ENCODE measurements at regions not wholly inside any gene's neighbourhood (a gene's known extent, or its start where the extent isn't known, plus 50 kb on each side); places are given as distances from the start of the nearest gene placed in this dataset.
"Not testable (repeated sequence)": the region's sequence is repeated elsewhere in the genome, so short reads cannot be mapped to it uniquely, and the experiment has no call there.

DNA sequence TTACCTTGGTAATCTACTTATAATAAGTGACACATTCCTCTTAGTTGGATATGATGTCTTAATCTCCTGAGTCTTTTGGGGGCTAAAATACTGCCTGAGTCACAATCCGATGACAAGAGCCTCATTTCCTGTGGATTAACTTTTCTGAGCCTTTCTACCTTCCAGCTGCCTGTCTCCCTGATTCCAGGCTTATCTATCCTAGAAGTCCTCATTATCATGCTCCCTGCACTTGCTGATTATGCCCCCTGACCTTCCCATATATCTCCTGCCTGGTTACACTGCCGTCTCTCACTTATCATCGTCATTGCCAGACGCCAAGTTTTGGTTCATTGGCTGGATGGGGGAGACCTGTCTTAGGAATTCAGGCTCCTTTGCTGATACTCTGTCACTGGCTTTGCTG is 727.4 kb upstream of the CA10 start:
- Histone ChIP-seq H3K27ac (ENCODE audit: low read depth, low read length) (no peak overlapping the region), H3K4me1 (ENCODE audit: insufficient read depth, low read length) (no peaks in the 10 kb centered on the region), H2AFZ (ENCODE audit: low read depth, low read length) (no peak overlapping the region), H4K20me1 (ENCODE audit: insufficient read depth, low read length) (no peaks in the 10 kb centered on the region), H3K36me3 (ENCODE audit: insufficient read depth, low read length) (no peaks in the 10 kb centered on the region), H3K79me2 (ENCODE audit: insufficient read depth, low read length) (no peaks in the 10 kb centered on the region), H3K27me3 (ENCODE audit: insufficient read depth, low read length) (no peaks in the 10 kb centered on the region), H3K9me3 (ENCODE audit: insufficient read depth, low read depth, low read length) (peaks cover 2% of the 10 kb centered on the region), H3K4me3 (ENCODE audit: insufficient read depth, low read depth, low read length) (no peak overlapping the region), H3K4me2 (ENCODE audit: low read length) (no peak overlapping the region), H3K9ac (ENCODE audit: low read length) (no peak overlapping the region)
- H3K36me3 Mint-ChIP-seq (ENCODE audit: low read depth, unreplicated experiment), result no peaks in the 10 kb centered on the region
- DNase-seq (ENCODE audit: low read depth) (no peak), FAIRE-seq (no peak)
- H3K4me3 Mint-ChIP-seq (ENCODE audit: unreplicated experiment), result no peak overlapping the region
- TF ChIP-seq EZH2 (IDR thresholded peaks at IDR 0.05; ENCODE audit: insufficient read depth, low read length), result no peak
- TF ChIP-seq, protein P1, sequence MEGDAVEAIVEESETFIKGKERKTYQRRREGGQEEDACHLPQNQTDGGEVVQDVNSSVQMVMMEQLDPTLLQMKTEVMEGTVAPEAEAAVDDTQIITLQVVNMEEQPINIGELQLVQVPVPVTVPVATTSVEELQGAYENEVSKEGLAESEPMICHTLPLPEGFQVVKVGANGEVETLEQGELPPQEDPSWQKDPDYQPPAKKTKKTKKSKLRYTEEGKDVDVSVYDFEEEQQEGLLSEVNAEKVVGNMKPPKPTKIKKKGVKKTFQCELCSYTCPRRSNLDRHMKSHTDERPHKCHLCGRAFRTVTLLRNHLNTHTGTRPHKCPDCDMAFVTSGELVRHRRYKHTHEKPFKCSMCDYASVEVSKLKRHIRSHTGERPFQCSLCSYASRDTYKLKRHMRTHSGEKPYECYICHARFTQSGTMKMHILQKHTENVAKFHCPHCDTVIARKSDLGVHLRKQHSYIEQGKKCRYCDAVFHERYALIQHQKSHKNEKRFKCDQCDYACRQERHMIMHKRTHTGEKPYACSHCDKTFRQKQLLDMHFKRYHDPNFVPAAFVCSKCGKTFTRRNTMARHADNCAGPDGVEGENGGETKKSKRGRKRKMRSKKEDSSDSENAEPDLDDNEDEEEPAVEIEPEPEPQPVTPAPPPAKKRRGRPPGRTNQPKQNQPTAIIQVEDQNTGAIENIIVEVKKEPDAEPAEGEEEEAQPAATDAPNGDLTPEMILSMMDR (IDR thresholded peaks at IDR 0.05; ENCODE audit: insufficient read depth, low read depth, low read length), result no peak
- H3K27me3 Mint-ChIP-seq (ENCODE audit: low read depth, unreplicated experiment), result no peaks in the 10 kb centered on the region
- H3K4me1 Mint-ChIP-seq (ENCODE audit: low read depth, unreplicated experiment), result no peaks in the 10 kb centered on the region
- no peaks in the 10 kb centered on the region for H3K9me3 Mint-ChIP-seq (ENCODE audit: unreplicated experiment)
- H3K27ac Mint-ChIP-seq (ENCODE audit: unreplicated experiment), result no peak overlapping the region

DNA sequence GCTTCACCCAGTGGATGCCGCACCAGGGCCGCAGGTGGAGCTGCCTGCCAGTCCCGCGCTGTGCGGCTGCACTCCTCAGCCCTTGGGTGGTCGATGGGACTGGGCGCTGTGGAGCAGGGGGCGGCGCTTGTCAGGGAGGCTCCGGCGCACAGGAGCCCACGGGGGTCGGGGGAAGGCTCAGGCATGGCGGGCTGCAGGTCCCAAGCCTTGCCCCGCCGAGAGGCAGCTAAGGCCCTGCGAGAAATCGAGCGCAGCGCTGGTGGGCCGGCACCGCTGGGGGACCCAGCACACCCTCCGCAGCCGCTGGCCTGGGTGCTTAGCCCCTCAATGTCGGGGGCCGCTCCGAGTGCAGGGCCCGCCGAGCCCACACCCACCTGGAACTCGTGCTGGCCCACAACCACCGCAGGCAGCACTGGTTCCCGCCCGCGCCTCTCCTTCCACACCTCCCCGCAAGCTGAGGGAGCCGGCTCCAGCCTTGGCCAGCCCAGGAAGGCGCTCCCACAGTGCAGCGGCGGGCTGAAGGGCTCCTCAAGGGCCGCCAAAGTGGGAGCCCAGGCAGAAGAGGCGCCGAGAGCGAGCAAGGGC is 725.5 kb upstream of the CA10 start:
- H3K4me1 ChIP-seq (ENCODE audit: insufficient read depth, low read length); H3K36me3 ChIP-seq (ENCODE audit: insufficient read depth, low read length); H2AFZ ChIP-seq (ENCODE audit: low read depth, low read length); DNase-seq (ENCODE audit: low read depth); H3K27me3 ChIP-seq (ENCODE audit: insufficient read depth, low read length); H3K4me1 Mint-ChIP-seq (ENCODE audit: low read depth, unreplicated experiment); H3K9me3 Mint-ChIP-seq (ENCODE audit: unreplicated experiment); FAIRE-seq; H3K36me3 Mint-ChIP-seq (ENCODE audit: low read depth, unreplicated experiment); H3K9ac ChIP-seq (ENCODE audit: low read length); H3K27me3 Mint-ChIP-seq (ENCODE audit: low read depth, unreplicated experiment); H3K79me2 ChIP-seq (ENCODE audit: insufficient read depth, low read length); H3K4me3 Mint-ChIP-seq (ENCODE audit: unreplicated experiment); H3K27ac ChIP-seq (ENCODE audit: low read depth, low read length); H3K9me3 ChIP-seq (ENCODE audit: insufficient read depth, low read depth, low read length); H3K27ac Mint-ChIP-seq (ENCODE audit: unreplicated experiment); H3K4me2 ChIP-seq (ENCODE audit: low read length); H4K20me1 ChIP-seq (ENCODE audit: insufficient read depth, low read length); H3K4me3 ChIP-seq (ENCODE audit: insufficient read depth, low read depth, low read length): not testable (repeated sequence)

DNA sequence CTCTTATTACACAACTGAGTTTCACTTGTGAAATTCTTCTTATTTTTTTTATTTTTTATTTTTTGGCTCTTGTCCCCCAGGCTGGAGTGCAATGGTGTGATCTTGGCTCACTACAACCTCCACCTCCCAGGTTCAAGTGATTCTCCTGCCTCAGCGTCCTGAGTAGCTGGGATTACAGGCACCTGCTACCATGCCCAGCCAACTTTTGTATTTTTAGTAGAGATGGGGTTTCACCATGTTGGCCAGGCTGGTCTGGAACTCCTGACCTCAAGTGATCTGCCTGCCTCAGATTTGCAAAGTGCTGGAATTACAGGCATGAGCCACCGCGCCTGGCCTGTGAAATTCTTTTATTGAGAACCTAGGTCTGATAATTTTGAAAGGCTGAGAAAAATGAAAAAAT is 688.3 kb upstream of the CA10 start:
- not testable (repeated sequence) for H3K27me3 ChIP-seq (ENCODE audit: insufficient read depth, low read length); H3K27ac ChIP-seq (ENCODE audit: low read depth, low read length); H3K36me3 Mint-ChIP-seq (ENCODE audit: low read depth, unreplicated experiment); H3K9me3 ChIP-seq (ENCODE audit: insufficient read depth, low read depth, low read length); H3K4me1 ChIP-seq (ENCODE audit: insufficient read depth, low read length); H3K27me3 Mint-ChIP-seq (ENCODE audit: low read depth, unreplicated experiment); H3K4me3 Mint-ChIP-seq (ENCODE audit: unreplicated experiment); H3K4me2 ChIP-seq (ENCODE audit: low read length); H2AFZ ChIP-seq (ENCODE audit: low read depth, low read length); FAIRE-seq; DNase-seq (ENCODE audit: low read depth); H3K79me2 ChIP-seq (ENCODE audit: insufficient read depth, low read length); H3K27ac Mint-ChIP-seq (ENCODE audit: unreplicated experiment); H3K4me3 ChIP-seq (ENCODE audit: insufficient read depth, low read depth, low read length); H4K20me1 ChIP-seq (ENCODE audit: insufficient read depth, low read length); H3K9me3 Mint-ChIP-seq (ENCODE audit: unreplicated experiment); H3K36me3 ChIP-seq (ENCODE audit: insufficient read depth, low read length); H3K9ac ChIP-seq (ENCODE audit: low read length)
- peaks cover 18% of the 10 kb centered on the region for H3K4me1 Mint-ChIP-seq (ENCODE audit: low read depth, unreplicated experiment)

All from astrocyte (in vitro differentiated cells and primary cell).